GM19455 (cell line): ENCODE measurements at regions not wholly inside any gene's neighbourhood (a gene's known extent, or its start where the extent isn't known, plus 50 kb on each side); places are given as distances from the start of the nearest gene placed in this dataset.
"Not testable (repeated sequence)": the region's sequence is repeated elsewhere in the genome, so short reads cannot be mapped to it uniquely, and the experiment has no call there.

Source experiments
- ATAC-seq: cut with Tn5 transposase; IDR thresholded peaks from one replicate; pipeline ENCODE4 v1.9.1; 2021; ENCODE audit not compliant: unreplicated experiment

DNA sequence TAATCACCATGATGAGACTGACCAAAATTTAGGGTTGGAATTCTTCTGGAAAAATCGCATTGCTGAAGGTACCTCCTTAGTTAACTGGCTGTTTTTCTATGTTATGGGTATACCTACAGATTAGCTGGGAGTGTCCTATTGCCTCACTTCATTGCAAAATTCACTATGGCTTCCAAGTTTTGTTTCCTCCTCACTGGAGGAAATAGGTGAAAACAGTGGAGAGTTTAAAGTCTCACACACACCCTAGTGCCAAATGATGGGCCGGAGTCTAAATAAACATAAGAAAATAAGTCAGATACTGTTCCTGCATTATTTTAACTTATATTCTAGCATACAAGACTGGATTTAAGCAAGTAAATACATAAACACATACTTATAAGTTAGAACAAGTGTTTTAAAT is 98.2 kb downstream of the AHR start:
- no peak for ATAC-seq

DNA sequence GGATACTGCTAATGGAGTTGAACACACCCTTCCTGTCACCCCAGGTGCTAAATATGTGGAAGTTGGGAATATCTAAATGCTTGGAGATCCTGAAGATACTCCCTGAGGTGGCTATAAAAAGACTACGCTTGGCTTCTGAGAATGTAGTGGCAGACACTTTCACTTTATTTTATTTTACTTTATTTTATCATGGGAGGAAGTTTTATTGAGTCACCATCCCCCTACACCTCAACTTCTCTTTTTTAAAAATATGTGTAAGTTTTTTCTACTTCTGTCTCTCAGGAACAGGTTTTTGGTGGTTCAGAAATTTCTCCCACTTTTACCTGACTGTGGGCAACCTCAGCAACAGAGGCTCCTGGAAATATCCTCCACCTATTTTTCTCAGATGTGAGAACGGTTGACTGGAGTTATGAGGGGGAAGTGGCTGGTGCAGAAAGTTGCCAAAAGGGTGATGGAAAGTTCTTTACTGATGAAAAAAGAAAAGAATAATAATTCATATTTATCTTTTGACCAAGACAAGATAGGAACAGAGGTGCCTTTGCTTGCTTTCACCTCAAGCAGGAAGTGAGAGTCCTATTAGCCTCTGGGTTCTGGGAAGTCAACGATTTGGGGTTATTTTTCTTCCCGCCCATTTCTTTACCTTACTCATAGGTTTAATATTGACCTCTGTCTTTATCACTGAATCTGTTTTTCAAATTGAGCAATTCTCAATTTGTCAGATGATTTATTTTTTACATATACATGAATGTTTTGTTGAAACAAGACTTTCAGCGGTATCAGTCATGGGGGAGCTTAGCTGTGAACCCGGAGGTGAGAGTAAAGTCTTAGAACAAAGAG is 103.6 kb downstream of the AHR start:
- ATAC-seq, result peak; percentile 54

DNA sequence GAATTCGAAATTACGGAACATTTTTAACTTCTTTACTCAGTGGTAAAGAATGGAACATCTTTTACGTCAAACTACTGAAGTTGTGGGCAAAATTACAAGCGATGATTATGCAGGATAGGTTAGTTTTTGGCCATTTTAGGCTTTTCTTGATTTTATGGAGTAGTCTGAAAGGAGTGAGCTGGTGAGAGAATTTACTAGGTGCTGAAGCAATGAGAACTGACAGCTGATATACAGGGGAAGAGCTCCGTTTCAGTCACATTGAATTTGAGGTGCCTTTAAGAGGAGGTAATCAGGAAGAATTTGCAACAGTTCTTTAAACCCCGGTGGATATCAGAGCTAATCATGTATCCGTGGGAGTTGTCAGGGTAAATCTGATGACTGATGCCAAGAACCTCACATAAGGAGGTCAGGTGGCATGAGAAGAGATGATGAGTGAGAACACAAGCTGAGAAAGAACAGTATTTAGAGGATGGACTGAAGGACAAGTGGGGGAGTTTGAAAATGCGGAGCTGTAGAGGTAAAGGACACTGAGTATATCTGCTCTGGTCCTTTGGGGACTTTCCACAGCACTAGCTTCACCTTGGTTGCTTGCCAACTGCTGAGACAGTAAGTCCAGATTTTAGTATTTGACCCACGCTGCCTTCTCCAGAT is 104.3 kb downstream of the AHR start:
- ATAC-seq, result peak; percentile 75

DNA sequence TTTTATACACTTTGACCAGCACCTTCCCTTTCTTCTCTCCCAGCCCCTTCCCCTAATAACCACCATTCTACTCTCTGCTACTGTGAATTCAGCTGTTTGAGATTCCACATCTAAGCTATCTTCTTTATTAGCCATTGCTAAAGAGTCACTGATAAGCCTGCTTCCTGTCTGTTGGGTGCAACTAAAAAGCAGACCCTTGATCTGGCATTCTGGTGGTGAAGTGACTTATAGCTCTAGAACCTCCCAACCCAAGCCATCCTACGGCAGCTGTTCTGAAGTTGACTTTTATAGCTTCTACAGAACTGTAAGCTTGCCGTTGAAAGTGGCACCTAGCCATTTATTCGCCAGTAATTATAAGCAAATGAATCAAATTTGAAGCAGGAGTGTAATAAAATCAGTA is 105.6 kb downstream of the AHR start:
- ATAC-seq, result no peak

DNA sequence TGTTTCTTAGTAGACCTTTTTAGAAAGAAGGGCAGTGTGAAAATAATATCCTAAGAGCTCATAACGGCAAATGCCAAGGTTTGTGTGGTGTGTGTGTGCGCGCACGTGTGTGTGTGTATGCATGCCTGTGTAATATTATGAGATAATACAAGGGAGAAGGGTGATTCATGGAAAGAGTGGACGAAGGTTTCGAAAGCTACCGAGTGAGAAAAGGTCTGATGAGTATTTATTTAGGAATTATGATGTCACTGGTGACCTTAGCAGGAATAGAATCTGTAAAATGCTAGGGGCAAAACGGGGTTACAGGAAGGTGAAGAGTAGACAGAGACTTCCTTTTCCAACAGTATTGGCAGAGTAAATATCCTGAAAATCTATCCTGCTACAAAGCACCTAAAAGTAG is 107.3 kb downstream of the AHR start:
- ATAC-seq, result no peak

DNA sequence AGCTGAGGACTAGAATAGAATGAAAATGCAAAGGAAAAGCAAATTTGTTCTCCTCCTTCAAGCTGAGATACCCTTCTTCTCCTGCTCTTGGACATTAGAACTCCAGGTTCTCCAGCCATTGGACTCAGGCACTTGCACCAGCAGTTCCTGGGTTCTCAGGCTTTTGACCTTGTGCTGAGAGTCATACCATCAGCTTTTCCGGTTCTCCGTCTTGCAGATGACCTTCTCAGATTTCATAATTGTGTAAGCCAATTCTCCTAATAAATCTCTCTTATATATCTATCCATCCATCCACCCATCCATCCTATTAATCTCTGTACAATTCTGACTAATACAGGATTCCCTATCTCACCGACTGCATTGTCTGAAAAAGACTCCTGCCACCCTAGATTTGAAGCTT is 108.3 kb downstream of the AHR start:
- no peak for ATAC-seq

DNA sequence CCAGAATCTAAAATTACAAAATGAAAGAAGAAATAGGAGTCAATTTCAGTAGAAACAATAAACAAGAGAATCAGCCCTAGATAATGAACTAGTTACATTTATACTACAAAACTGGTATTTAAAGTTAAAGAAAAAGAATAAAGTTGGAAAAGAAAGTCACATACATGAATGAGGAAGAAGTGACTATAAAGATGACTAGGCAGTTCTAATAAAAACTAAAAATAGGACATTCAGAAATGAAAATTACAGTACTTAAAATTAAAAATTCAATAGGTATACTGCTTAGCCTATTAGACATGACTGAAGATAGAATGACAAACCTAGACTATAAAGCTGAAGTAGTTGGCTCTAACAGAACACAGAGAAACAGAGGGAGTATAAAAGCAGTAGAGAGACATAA is 108.8 kb downstream of the AHR start:
- ATAC-seq, result no peak

DNA sequence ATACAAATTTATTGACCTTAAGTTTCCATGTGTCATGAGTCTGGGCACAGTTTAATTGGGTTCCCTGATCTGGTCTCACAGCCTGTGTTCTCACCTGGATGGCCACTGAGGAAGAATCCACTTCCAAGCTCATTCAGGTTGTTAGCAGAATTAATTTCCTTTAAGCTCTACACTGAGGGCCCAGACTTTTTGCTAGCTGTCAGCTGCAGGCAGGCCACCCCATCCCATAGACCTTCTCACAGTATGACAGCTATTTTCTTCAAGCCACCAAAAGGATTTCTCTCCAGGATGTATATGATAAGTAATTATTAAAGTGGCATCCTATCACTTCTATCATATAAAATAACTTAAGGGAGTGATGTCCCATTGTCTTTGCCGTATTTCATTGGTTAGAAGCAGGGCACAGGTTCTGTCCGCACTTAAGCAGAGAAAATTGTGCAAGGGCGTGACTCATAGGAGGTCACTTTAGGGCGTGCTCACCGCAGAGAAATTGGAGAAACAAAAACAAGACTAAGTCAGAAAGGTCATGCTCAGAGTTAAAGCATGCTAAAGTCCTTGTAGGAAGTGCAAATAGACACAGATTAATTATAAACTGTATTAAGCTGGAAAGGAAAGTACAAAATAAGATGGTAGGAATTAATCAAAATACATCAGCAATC is 109.9 kb downstream of the AHR start:
- no peak for ATAC-seq

DNA sequence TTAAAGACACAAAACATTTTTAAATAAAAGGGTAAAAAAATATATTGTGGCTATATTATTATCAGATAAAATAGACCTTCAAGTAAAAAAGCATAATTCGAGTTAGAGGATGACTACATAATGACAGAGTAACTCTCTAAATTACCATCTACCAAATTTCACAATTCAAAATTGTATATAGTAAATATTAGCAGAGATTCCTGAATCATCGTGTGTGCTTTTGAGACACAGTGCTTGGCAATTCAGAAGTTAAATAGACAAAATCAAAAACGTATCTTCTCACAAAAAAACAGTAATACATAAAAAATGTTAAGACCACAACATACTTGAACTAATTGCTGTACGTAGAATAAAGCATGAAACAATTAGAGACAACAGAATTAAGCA is 110.4 kb downstream of the AHR start:
- no peak for ATAC-seq

DNA sequence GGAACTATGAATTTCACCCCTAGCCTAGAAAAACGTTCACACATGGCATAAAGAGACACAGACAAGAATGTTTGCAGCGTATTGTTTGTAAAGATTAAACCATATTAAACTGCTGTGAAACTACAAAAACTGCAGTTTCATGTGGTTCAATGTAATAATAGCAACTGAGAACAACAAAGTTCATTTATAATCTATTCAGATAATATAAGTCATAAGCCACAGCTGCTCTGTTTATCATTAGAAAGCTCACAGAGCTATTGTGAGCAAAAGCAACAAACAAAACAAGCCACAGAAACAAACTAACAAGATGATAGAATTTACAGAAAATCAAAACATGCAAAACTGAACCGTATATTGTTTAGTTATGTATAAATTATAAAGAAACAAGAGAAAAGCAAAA is 113.5 kb downstream of the AHR start:
- peak; percentile 75 for ATAC-seq

DNA sequence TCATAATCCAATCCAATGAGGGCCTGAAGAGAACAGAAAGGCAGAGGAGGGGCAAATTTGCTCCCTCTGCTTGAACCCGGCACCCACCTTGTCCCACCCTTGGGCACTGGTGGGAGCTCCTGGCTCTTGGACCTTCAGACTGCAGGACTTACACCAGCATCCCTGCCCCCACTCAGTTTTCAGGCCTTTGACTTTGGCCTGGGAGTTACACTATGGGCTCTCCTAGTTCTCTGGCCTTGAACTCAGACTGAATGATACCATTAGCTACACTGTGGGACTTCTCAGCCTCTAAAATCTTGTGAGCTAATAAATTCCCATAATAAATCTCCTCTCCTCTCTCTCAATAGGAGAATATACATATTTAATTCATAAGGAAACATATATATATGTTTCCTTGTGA is 114.4 kb downstream of the AHR start:
- no peak for ATAC-seq

DNA sequence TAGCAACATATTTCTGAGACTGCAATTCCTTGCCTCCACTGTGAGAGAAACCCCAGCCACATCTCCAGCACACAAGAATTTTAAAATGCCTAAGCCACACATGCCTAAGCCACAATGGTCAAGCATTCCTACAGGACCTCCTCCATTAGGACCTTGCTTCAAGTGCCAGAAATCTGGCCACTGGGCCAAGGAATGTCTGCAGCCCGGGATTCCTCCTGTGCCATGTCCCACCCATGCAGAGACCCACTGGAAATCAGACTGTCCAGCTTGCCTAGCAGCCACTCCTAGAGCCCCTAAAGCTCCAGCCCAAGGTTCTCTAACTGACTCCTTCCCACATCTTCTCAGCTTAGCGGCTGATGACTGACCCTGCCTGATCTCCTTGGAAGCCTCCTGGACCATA is 117.5 kb downstream of the AHR start:
- no peak for ATAC-seq

DNA sequence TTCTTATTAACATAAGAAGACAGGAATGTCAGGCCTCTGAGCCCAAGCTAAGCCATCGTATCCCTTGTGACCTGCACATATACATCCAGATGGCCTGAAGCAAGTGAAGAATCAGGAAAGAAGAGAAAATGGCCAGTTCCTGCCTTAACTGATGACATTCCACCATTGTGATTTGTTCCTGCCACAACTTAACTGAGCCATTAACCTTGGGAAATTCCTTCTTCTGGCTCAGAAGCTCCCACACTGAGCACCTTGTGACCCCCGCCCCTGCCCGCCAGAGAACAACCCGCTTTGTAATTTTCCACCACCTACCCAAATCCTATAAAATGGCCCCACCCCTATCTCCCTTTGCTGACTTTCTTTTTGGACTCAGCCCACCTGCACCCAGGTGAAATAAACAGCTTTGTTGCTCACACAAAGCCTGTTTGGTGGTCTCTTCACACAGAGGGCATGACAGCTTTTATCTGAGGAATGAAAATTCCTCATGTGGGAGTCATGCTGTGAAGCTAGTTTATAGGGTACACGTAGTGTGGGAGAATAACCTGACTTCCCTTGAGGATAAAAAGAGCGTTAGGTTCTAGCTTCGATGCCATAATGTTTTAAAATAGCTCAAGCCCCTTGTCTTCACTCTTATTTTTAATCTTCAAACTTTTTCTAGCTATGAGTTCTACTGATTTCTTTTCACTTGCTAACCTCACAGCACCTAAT is 122.0 kb downstream of the AHR start:
- not testable (repeated sequence) for ATAC-seq

DNA sequence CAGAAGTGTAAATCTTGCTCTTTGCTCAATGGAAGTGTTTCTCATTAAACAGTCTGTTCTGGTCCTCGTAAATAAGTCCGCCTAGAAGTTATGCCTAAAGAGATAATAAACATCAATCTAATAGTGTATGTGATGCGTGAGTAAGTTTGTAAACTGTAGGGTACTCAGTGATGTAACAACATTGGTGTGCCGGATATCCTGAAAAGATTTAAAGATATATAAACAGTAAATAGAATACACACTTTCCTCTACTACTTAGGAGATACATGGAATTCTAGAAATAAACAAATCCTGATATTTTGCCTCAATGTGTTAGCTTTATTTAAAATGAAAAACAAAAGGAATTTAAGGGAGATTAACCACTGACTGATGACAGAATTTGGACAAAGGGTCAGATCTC is 123.5 kb downstream of the AHR start:
- ATAC-seq, result no peak

DNA sequence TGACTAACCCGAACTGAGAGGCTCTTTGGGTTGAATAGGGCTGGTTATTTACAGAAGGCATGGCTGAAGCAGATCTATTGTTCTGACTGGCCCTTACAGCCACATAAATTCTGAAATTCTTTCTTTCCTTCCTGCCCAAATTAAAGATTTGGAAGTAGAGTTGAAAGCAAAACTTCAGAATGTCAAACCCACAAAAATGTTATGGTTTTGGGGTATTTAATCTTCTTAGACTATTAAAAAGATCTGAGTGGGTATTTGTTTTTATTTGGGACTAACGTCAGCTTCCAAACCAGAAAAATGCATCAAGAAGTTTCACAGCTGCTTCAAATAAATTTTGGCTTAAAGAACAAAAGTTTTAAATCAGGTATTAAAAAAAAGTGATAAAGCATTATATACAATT is 124.5 kb downstream of the AHR start:
- ATAC-seq, result no peak

DNA sequence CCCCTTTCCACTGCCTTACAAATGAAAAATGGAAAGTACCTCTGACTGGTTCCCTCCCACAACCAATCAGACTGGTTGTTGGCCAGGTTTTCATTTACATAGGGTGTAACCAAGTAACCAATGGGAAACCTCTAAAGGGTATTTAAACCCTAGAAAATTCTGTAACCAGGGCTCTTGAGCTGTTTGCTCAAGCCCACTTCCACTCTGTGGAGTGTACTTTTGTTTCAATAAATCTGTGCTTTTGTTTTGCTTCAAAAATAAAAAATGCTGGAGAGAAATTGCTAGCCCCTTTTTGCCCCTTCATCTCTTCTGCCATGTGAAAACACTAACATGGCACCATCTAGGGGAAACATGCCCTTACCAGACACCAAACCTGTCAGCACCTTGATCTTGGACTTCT is 129.5 kb downstream of the AHR start:
- no peak for ATAC-seq

DNA sequence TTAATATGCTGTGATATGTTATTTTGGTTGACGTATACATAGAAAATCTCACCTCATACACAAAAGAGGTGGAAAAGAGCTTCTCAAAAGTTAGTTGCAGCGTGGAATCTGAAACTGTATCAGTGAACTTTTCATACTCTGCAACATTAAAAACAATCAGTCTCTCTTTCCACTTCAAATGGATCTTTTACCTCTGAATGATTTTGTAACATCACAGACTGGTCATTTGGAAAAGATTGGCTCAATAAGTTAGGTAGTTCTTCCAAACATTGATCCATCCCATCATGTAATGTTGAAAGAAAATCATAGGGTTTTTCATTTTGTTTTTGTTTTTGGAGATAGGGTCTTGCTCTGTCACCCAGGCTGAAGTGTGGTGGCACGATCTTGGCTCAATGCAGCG is 131.1 kb downstream of the AHR start:
- ATAC-seq, result no peak

DNA sequence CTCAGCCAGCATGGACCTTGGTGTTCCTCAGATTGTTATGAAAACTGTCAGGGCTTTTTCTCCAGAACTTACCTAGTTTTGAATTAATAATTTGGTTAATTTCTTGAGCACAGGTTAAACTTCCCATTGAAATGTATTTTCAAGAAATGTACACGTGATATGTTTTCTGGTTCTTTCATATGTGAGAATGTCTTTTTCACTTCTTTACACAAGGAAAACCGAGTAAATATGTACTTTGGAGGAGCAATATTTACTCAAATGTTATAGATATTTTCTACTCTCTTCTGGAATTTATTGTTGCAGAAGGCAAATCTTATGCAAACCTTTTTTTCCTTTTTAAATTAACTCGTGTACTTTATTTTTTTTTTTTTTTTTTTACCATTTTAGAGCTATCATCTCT is 134.3 kb downstream of the AHR start:
- no peak for ATAC-seq

DNA sequence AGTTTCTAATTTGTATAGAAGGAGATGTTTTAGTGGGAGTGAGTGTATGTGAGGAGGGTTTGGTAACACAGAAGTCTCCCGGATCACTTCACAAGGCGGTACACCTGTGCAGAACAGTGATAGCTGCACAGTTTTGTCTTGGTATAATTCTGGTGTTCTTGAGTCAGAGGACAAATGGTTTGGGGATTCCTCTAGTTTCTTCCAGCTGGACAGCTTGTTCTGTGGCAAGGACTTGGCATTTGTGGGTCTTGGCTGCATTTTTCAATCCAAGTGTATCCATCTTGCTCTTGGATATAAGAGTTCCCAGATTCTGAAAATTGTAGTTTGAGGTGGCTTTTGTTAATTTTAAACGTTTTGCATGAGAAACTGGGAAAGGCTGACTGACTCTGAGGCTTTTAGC is 135.7 kb downstream of the AHR start:
- no peak for ATAC-seq

DNA sequence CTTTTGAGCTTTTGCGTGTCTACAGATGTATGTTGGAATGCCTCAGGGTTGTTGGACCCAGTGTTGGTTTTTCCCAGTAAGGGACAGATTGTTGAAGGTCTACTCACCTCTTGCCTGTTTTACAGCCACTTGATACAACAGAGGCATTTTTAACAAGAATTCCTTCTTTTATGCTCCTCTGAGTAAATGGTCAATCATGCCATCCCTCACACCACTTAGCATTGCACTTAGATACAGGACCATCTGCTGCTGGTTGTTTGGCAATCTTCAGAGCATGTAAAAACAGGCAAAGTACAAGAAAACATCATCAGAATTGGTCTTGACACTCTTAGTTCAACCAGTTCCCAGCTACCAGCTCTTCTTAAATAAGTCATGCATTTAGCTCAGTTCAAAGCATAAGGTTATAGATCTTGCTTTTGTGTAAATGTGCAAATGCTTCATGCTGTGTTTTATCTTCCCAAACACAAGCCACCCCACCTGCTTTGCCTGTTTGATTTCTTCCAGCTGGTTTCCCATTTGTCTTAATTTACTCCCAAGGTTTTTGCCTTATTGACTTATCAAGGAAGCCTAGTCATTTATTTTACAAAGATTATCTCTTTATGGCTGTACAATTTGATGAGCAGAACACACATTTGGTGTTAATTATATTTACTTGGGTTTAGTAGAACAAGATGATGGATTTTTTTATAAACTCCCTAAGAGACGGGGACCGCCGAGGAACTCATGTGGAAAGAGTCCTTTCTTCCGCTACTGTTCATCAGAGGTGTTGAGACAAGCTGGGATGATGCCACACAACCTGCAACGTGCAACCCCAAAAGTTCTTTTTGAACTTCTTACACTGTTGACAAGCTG is 136.6 kb downstream of the AHR start:
- no peak for ATAC-seq

DNA sequence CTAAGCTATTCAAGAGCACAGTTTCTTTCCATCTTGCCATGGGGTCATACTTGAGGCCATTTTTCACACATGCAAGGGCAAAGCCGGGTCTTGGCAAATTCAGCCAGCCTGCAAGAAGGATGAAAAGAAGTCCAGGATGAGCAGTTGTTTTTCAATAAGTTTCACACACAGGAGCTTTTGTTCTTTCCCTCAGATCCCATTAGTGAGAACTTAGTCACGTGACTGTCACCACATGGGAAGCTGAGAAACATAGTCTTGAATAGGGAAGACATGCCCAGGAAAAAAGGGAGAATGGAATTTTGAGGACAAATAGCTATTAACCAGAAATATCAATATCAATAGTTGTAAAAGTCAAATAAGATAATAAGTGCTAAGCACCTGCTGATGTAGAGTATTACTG is 137.7 kb downstream of the AHR start:
- ATAC-seq, result no peak
